GM21825 (cell line): ENCODE measurements at regions not wholly inside any gene's neighbourhood (a gene's known extent, or its start where the extent isn't known, plus 50 kb on each side); places are given as distances from the start of the nearest gene placed in this dataset.

Experiments used
- ATAC-seq: cut with Tn5 transposase; IDR thresholded peaks from one replicate; pipeline ENCODE4 v1.9.1; 2021; ENCODE audit warnings: mild to moderate bottlenecking, moderate library complexity; ENCODE audit not compliant: unreplicated experiment

DNA sequence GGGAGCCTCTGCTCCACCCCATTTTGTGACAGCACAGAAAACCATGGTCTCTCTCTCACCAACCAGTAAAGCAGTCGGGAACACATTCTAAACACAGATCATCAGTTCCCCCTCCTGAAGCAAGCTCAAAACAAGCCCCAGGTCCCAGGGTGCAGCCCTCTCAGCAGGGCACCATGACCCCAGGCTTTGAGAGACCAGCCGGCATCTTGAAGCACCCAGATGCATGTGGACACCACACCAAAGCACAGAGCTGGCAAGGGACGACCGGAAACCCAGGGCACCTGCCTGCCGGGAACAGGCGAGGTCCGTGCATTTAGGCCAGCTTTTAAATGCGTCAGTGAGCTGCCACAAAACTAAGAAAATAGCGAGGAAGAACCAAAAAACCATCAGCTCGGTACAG, 103.2 kb upstream of the IQSEC1 start:
- no peak for ATAC-seq

DNA sequence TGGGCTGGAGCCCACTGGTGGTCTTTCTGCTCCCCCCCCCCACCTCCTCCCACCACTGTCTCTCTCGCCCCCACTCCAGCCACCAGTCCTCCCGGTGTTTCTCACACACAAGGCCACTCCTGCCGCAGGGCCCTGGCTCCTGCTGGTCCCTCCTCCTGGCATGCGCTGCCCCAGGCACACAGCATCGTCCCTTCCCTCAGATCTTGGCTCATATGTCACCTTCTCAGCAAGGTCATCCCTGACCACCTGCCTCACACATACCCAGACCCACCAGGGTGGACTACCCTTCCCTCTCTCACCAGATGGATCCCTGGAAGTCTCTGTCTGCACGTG, 101.5 kb upstream of the IQSEC1 start:
- ATAC-seq, result no peak

DNA sequence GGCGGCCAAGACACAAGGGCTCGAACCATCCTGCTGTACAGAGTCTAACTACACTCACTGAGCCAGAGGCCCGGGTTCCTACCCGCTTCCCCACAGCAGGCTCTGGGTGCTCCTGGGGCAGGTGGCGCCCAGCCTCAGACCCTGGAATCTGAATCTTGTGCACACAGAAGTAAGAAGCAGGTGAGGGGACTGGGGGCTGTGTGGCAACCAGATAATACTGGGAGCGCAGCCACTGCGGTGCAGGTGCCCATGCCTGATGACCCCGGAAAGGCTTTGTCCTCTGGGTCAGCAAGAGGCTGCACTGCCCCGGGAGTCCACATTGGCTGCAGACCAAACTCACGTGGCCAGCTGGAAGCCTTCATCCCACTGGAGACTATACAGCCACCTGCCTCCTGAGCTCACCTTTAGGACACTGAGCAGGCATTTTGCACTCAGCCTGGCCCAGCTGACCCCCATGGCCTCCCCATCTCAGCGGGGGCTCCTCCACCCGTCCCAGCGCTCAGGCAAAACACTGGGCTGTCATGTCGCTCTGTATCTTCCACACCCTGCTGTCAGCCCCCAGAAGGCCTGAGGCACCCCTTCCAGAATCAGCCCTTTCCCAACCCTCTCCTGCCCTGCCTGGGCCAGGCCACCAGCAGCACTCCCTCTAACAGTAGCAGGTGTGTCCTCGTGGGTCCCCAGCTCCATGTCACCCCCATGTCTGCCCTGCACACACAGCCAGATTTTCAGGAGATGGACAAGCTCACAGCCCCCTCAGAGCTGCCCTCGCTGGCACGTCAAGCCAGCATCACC, 101.0 kb upstream of the IQSEC1 start:
- no peak for ATAC-seq

DNA sequence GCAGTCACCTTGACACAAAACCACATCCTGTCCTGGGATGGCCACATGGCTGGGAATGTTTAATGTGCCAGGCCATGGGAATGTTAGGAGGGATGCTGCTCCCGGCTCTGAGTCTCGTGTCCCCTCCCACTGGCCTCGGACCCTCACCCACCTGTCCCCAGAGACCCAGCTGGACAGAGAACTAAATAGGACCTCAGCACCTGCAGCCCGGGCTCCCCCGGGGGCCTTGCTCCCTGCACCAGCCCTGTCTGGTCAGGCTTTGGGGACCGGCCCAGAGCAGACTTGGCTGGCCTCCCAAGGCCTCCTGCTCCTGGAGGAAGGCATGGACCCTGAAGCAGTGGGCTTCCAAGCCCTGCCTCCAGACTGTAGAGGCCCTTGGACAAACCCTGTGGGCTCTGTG, 100.0 kb upstream of the IQSEC1 start:
- no peak for ATAC-seq

DNA sequence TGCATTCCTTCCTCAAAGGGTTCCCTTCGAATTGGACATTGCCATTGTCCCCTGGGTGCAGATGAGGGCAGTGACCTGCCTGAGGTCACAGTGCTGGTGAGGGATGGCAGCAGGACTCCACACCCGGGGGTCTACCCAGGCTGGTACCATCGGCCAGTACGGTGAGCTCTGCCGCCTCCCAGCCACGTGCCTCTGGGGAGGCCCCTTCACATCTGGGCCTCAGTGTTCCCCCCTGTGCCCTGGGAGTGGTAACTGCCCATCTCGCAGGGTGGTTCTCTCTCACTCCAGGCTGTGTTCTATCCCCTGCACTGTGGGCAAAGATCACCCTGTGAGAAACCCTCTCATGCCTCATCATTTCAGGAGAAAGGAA, 99.4 kb upstream of the IQSEC1 start:
- no peak for ATAC-seq

DNA sequence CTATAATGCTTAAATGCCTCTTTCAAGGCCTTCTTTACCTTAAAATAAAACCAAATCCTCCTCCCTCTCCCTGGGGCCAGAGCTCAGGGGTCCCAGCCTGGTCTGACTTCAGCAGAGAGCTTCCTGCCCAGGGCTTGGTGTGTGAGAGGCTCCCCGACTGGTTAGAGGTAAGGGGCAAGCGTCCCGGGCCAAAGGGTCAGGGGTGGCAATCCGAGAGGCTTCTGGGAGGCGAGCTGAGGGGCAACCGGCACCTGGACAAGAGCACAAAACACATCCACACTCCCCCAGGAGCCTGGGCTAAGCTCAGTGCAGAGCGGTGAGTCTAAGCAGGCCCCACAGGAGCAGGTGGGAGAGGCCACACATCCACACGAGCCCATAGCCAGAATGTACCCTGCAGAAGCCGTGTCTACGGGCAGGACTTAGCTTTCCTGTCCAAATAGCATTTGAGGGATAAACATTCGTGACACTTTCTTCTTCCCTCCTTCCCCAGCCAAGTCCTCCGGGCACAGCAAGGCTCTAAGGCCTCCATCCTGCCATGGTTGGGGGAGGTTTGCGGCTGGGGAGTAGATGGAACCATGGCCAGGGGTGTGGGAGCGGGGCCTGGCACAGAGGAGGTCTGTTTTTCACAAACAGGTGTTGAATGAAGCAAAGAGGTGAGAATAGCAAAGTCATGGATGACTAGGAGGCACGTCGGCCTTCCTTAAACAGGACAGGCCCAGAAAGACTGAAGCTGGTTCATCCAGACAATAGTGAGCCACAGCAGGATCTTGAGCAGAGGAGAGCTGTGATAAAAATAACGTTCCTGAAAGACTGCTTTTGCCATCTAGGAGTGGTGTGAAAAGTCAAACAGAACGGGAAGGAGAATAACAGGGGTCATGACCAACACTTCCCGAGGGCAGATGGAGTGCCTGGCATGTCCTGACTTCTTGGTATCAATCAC, 98.7 kb upstream of the IQSEC1 start:
- no peak for ATAC-seq

DNA sequence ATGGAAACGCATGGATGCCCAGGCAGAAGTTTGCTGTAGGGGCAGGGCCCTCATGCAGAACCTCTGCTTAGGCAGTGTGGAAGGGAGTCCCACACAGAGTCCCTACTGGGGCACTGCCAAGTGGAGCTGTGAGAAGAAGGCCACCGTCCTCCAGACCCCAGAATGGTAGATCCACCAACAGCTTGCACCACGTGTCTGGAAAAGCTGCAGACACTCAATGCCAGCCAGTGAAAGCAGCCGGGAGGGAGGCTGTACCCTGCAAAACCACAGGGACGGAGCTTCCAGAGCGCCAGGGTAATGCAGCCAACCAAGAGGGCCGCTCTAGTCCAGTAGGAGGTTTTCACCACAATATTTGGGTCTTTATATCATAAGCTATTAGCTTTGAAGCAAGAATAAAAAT, 97.1 kb upstream of the IQSEC1 start:
- ATAC-seq, result no peak

DNA sequence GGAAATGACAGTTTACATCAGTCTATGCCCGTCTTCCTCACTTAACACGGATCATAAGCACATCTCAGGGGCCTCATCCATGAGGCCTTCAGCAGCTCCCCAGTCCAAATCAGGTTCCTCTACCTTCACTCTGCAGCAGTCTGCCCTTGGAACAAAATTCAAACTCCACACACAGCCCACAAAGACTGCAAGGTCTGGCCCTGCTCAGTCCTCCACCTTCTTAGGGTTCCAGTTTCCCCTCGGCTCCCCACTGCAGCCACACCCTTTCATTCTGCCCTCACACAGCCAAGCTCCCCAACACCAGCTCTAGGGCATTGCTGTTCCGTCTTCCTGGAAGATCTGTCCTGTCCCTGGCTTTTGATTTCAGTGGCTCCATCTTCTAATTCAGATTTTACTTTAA, 95.2 kb upstream of the IQSEC1 start:
- ATAC-seq, result no peak

DNA sequence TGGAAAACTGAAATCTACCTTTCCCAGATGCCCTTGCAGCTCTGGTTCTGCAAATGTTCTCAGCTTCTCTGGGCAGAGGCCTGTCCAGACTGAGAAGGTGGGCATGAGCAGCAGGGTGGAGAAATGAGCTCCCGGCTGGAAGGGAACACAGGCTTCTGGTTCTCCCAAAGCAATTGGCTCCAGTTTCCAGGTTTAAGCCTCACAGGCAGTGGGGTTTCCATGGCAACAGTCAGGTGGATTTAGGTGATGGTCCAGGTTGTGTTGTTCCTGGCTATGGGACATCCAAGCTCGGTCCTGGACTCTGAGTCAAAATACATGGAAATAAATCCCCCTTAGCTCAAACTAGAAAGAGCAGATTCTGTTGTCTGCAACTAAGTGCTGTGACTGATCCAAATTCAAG, 94.6 kb upstream of the IQSEC1 start:
- no peak for ATAC-seq

DNA sequence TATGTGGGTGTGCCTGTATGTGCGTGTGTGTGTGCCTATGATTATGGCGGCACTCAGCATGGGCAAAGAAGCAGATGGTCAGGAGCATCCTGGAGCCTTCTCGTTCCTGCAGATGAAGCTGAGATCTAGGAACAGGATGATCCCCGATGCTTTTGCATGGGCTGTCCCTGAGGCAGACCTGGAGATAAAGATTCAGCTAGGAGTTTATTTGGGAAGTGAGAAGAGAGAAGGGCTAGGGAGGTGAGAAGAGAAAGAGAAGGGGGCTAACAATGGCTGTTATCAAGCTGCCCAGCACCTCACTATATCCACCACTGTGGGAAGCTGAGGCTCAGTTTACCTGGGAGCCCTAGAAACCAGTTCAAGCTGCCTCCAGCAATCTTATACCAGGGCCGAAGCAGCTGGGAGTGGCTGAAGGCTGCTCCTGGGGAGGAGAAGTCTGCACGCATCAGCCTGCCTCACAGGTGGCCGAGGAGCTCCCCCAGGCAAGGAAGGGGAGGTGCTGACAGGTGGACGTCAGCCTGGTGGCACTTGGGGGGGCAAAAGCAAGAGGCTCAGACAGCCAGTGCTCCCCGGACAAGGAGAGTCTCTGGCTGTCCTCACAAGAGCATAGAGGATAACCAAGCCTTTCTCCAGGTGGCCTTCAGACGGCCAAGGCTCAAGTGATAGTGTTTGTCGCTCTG, 94.0 kb upstream of the IQSEC1 start:
- no peak for ATAC-seq

DNA sequence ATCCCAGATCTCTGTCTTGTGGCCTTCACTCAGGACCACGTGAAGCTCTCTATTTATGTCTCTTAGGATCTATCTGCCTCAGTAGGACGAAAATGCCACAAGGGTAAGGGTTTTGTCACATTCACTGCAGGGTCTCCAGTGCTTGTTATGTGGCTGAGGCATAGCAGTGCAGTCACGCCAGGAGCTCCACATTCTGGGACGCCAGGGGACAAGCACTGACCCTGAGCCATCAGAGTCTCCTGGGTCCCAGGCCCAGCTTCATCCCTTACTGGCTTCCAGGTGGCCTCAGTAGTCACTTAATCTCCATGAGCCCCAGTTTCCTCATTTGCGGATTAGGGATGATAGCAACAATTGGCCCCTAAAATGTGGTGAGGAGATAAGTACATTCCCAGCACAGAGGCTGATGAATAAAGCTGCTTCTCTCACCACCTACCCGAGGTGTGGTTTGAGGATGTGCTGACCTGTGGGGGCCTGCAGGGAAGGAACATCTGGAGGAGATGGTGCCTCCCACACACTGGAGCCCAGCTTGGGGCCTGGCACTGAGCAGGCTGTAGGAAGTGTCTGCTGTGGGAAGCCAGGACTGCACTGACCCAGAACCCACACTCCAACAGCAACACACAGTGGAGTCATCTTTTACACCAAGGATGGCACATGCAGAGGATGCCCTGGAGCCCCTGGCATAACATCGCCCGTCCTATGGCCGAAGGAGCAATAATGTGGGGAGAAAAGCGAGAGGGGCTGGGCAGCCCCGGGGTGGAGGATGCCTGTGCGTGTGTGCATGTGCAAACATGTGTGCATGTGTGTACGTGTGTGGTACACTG, 93.2 kb upstream of the IQSEC1 start:
- ATAC-seq, result no peak

DNA sequence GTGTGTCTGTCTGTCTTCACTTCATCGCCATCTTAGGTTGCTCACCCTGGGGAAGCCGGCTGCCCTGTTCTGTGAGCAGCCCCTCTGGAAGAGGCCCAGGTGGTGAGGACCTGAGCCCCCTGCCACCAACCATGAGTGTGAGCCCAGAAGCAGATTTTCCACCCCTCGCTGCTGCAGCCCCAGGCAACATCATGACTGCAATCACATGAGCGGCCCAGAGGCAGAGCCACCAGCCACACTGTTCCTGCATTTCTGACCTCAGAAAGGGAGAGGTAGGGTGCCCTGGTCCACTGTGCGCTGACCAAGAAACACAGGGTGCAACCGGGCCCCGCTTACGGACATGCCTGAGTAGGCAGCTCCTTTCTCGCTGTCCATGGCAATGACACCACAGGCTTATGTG, 92.3 kb upstream of the IQSEC1 start:
- ATAC-seq, result no peak

DNA sequence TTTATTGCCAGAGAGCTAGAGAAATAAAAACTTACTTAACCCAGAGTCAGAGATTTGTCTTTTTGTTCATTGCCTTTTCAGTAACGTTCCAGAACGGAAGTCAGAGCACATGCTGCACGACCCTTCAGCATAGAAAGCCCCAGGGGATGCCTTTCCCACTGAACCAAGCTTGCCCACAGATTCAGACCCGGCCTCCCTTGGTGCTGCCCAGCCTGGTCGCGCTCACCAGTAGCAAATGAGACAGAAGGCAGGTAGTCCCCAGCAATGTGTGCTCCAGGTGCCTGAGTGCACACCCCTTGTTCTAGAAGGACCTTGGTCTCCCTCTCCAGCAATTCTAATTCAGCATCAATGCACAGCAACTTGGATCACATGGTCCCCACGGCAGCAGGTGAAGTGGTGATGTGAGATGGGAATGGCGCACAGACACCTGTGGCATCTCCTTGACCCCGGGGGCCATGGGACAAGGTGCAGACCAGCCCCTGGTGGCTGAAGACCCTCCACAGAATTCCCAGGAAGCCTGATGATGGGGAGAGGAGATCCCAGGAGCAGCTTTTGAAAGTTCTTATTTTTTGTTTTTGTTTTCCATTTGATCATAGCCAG, 91.8 kb upstream of the IQSEC1 start:
- ATAC-seq, result no peak

DNA sequence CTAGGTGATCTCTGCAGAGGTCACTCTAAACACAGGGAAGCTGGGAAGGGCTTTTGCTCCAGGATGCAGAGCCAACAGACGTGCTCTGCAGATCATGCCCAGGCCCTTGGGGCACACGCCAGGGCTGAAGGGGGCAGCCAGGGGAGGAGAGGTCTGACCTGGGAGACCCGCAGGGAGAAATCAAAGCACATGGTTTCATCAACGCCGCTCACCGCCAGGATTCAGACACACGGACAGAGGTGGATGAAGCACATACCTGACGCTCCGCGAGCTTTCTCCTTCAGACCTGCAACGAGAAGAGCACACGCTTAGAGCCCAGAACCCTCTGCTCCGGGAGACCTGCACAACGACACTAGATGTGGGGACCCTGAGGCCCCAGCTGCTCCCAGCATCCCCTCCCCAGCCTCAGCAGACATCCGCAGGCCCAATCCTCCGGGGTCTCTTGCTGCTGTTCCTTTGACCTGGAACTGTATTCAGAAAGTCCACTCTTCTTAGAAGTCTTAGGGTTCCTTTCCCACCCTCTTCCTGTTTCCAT, 90.7 kb upstream of the IQSEC1 start:
- no peak for ATAC-seq

DNA sequence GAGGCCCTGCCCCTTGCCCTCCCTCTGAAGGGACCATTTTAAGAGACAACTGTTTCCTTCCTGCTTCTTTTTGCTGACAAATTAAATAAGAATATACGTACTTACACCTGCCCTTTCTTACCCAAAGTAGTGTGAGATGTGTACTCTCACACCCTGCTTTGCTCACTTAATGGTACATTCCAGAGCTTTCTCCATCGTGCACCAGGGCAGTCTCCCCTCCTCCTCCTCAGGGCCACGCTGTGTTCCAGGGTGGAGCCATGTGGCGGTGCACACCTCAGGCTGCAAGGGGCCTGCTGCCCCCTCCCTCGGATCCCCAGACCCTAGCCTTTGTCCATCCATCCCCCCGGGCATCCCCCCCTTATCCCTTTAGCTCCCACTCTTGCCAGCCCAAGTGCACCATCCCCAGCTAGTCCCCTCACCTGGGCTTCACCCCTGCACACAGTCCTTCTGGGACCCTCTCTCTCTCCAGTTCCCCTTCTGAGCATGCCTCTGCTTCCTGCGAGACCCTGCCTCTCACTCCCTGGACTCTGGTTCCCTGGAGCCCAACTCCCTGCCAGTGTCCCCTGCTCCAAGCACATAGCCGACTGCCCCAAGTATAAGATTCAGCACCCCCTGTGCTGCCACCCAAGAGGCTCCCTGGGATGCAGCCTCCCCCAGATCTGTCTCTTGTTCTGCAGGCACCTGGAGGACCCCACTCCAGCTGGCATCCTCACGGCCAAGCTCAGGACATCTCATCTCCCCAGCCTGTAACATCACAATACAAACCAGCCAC, 89.5 kb upstream of the IQSEC1 start:
- ATAC-seq, result no peak

DNA sequence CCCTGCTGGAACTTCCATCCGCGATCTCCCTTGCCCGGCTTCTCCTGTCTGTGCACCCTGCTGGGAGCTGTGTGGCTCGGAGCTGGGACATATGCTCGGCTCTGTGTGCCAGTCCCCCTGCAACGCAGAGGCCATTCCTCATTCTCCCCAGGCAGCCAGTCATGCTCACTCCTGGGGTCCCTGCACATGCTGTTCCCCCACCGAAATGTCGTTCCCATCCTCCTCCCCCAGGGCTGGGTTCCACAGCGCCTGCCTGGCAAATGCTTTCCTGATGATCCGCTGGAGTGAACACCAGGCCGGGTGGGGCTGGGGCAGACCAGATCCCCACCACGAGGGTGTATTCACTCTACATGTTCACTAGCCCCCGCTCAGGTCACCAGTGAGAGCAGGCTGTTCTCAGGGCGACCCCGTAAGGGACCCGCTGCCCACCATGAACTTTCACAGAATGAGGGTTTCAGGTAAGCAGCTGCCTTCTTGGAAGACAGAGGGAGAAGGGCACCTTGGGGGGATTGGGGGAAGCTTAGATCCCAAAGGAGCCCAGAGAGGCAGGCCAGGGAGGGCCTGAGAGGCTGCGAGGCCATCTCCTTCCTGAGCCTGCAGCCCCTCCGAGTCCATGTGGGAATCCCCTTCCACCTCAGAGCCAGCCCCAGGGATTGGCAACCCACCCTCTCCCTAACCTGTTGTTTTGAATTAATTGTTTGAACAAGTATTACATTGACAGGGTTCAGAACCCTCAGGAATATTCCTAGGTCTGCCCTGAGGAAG, 88.7 kb upstream of the IQSEC1 start:
- no peak for ATAC-seq

DNA sequence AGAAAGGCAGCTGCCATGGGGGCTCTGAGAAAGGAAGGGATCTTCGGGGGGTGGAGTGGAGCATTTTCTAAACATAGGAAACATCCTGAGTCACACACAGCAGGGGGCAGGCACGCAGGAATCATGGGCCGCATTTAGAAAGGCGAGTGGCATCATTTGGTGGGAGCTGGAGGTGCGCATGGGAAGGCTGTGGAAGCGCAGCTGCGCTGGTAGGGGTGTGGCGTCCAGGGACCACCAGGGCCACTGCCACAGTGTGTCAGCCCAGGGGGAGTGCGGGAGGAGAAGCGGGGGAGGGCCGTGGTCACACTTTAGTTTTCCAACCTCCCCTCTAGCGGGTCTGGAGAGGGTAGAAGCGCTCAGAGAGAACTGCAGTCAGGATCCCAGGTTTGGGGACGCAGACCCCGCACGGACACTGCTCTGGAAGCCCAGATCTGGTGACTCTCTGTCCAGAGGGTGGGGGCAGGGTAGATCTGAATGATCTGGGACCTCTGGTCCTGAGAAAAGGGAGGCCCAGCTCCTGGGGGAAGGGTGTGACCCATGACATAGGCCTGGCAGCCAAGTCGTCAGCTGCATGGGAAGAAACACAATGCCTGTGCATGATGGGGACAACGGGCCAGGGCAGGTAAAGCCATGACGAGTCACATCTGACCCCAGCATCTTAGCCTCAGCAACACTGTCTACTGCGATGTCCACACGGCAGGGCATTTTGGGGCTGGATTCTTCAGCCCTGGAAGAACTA, 88.0 kb upstream of the IQSEC1 start:
- ATAC-seq, result no peak

DNA sequence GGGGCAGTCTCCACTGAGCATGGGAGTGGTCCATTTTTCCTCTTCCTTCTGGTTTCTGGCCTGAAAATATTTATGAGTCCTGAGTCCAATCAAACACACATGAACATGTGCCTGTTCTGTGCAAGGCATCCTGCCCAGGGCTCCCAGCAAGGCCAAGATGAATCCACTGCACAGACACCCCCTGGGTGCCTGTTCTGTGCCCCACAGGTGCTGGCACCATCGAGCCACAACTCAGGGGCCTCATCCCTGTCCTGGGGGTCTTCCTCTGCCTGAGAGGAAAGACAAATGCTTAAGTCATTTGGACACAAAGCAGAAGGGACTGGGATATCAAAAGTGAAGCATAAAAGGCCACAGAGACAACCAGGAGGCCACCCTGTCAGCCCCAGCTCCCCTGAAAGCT, 87.4 kb upstream of the IQSEC1 start:
- no peak for ATAC-seq
